Pons (tissue), 1 donor: ENCODE measurements at regions not wholly inside any gene's neighbourhood (a gene's known extent, or its start where the extent isn't known, plus 50 kb on each side); places are given as distances from the start of the nearest gene placed in this dataset.

Experiments
- DNase-seq: peaks from one replicate; pipeline ENCODE4 v3.0.0-alpha.2; 2016; ENCODE audit warnings: low spot score

DNA sequence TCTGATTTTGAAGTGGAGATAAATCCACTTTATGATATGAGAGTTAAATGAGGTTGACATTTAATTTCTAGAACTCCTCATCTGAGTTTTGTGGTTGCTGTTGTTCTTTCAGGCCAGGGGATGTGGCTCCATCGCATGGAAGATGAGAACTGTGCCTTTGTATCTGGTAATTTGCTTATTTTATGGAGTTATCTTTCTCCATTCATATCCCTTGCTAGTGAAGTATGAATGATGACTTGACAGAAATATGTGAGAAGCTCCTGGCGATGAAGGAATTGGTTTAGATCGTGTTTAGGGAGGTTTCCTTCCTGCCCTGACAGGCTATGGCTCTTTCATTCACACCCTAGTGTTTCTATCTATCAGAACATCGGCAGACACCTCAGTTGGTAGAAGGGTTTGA lies 393.7 kb downstream of the ETS1 start:
- no peak for DNase-seq

DNA sequence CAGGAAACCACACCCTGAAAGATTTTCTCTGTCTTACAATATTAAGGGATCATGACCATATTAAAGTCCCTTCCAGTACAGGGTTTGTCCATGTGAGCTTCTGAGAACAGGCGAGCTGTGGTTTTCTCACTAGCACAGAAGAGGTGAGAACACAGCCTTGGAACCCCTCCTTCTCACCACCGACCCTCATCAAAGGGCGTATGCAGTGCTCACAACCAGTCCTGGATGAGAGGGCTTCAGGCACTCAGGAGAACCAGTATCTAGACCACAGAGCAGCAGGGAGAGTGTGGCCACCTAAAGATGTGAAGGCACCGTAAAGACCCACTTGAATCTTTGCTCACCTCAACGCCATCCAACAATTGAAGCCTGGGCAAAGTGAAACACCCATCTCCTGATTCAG lies 397.0 kb downstream of the ETS1 start:
- no peak for DNase-seq

DNA sequence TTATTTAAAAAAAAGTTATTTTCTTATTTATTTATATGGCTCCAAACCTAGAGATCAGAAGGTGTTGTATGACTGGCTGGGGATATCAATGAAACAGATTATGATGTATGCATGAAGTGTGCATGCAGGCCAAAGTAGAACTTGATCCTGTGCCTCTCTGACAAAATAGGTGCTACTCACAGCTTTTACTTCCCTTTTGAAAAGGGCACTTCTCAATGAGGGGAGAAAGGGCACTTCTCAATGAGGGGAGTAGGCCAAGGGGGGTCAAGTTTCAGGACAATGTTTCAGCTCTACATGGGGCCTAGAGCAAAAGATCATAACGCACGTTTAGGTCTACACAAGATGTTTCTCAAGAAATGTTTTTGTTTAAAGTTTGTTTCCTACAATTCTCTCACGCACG lies 397.5 kb downstream of the ETS1 start:
- no peak for DNase-seq

DNA sequence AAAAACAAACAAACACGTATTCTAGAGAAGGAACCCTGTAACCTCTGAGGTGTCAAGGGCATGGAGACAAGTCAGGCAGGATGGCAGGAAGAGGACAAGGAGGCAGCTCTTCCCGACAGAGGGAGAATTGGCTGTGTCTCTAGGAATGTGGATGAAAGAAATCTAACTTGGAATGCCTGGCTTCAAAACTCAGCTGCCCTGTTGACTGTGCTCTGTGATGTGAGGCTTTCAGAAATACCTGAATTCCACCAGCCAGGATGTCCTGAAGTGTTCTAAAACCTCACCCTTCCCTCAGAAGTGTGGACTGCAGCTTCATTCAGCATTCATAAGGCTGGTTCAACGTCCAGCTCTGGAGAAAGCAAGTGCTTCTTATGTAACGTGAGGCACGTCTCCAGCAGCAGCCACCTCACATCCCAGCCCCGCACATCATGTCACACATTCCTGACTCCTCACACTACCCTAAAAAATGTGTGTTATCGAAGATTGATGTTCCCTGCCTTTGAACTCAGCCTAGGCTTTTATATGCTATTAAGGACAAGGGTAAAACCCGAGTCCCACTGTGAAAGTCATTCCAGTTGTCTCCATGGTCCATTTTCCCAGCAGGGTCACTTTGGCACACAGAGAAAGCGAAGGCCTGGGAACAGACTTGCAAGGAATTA lies 398.9 kb downstream of the ETS1 start:
- no peak for DNase-seq

DNA sequence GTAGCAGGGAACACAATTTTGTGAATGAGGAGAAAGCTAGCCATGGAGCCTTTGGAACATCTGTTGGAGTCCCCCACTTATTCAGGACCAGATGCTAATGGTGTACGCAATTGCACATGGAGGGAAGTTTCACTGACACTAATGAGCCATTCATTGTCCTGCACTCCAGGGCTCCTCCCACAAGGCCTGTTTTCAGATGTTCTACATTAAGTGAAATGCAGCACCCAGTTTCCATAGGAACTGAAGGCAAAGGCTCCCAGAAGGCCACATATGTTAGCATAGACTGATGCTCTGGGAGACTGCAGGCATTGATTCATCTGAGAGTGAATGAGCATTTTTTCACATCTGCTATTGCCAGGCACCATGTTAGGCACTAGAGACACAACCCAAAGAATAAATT lies 399.5 kb downstream of the ETS1 start:
- DNase-seq, result no peak

DNA sequence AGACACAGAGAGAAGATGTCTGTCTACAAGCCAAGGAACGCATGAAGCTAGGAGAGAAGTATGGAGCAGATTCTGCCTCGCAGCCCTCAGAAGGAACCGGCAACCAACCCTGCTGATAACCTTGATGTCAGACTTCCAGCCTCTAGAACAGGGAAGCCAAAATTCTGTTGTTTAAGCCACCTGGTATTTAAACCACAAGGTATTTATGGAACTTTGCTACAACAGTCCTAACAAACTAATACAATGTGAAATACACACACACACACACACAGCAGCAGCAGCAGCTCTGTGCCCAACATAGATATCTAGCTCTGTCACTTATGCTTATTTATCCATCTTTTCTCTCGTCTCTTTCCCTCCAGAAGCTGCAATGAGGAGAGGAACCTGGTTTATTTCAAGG lies 400.0 kb downstream of the ETS1 start:
- DNase-seq, result no peak

DNA sequence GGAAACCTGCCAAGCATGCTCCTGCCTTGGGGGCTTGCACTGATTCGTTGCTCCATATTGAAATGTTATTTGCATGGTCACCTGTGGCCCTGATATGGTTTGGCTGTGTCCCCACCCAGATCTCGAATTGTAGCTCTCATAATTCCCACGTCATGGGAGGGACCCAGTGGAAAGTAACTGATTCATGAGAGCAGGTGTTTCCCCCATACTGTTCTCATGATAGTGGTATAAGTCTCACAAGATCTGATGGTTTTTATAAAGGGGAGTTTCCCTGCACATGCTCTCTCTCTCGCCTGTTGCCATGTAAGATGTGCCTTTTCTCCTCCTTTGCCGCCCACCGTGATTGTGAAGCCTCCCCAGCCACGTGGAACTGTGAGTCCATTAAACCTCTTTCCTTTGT lies 402.4 kb downstream of the ETS1 start:
- no peak for DNase-seq

DNA sequence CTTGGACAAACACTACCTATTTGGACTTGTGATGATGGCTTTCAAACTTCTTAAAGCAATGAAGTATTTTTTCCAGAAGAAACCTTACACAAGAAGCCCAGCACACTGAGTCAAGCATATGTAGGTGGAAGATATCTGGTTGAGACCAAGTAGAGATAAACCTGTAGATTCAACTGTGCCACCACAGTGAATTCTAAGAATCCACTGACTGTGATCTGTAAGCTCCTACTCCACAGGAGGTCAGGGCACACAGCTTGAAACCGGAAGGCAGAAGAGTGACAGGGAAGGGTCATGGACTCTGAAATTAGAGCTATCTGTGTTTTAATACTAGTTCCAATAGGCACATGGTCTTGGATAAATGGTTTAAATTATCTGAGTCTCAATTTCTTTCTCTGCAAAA lies 404.5 kb downstream of the ETS1 start:
- no peak for DNase-seq

DNA sequence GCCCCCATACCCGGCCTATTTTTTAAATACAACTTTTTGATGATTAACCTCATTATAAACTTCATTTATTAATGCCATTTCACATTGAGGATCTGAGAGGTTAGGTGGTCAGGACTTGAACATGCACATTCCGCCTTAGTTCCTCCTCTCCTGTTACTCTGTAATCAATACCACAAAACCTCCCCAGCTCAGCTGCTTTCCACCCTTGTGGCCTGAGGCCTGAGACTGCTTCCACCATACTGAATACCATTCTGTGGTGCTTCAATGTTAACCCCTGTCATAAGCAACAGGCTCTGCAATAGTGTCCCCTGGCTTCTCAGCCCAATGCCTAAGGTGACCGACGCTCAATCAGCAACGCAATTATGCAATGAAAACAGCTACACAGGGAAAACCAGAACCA lies 405.4 kb downstream of the ETS1 start:
- DNase-seq, result no peak

DNA sequence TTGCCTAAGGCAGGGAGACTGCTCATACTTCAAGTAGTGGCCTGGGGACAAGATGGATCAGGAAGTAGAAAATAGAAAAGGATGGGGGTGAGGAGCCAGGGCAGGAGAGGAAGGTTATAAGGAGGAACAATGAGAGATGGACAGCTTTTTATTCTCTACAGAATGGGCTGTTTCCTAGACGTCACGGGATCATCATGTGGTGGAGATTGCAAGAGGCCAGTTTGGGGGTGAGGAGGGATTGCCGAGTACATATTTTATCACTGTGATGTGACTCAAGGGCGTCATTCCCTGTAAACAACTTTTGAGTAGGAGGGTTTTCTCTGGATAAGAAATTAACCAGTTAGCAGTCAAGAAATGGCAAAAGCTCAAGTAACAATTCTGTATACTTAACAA lies 406.3 kb downstream of the ETS1 start:
- DNase-seq, result no peak

DNA sequence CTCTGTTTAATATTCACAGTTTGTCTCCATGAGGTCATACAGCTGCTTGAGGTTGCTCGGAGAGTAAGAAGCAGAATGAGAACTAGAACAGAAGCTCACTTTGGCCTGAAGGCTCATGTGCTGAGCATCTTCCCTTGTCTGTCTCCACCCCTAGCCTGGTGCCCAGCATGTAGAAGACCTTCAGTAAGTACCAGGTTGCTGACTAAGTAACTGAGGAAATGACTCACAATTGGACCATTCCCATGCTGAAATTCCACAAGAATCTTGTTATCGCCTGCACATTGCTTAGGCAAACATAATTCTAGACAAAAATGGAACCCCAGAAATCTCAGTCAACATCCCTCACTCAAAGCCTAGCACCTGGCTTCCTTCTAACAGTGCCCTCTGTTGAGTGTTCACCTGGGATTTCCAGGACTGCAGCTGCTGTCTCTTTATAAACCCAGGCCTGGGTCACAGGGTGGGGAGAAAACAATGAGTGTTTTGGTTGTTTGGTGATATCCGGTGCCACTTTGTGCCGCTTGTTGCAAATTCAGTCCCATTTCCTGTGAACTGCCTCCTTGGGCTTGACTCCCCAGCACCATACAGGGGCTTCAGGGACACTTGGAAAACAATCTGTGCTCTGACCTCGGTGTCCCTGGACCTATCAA lies 406.8 kb downstream of the ETS1 start:
- DNase-seq, result no peak

DNA sequence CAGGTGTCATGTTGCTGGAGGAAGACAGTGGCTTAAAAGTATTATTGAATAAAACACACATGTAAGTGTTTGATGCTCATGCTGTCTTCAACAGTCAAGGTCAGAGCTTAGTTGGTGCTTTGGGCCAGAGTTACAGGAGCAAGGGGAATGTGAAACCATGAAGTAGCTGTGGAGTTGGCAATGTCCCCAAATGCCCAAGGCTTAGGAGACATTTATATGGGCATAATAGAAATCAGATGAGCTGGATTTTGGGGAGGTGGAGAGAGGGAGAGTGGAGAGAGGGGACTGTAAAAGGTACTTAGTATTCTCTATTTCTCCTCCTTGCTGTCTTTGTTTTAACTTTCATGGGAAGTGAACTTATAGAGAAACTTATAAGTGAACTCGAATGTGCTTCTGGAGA lies 407.8 kb downstream of the ETS1 start:
- DNase-seq, result no peak

DNA sequence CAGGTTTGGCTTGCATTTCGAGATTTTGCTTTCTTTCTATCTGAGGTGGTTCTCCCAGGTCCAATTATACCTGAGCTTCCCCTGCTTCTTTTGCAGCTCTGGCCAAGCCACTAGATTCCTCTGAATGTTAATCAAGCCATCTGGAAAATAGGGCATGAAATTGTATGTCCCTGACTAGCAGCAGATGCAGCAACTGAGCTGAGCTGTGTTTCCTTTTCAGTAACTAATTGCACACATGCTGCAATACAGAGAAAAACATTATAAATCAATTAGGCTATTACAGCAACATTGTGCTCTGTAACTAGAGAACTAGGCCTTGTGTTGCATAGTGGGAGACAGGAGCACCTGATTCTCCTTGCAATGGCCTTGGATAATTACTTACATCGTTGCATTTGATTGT lies 408.3 kb downstream of the ETS1 start:
- no peak for DNase-seq

DNA sequence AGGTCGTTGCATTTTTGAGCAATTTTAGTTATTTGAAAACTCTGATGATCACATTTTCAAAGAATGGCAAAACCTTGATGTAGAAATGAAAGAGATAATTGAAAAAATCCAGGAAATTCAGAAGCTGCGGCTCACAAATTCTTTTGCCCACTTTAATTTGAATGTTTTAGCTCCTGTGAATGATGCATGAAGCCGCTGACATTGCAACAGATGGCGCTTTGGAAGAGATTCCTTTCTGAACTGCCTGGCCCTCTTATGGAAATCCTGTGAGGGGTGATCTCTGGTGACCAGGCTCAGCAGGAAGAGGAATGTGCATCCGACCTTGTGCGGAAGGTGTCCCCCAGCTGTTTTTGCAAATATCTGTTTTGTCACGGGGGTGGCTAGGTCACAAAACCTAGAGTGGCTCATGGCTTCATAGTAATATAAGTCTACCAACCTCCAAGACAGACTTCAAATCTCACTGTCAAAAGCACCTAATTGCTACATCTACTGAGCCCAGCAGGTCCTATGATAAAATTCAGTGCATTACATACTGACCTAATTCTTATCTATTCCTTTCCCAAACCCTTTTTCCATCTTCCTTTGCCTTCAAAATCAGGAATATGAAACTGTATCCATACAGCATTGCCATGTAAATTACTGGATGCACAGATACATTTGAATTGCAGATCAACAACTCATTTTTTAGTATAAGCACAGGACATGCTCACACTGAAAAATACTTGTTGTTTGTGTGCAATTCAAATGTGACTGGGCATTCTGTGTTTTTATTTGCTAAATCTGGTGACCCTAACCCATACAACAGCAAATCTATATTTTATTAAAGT lies 412.7 kb downstream of the ETS1 start:
- DNase-seq, result no peak

DNA sequence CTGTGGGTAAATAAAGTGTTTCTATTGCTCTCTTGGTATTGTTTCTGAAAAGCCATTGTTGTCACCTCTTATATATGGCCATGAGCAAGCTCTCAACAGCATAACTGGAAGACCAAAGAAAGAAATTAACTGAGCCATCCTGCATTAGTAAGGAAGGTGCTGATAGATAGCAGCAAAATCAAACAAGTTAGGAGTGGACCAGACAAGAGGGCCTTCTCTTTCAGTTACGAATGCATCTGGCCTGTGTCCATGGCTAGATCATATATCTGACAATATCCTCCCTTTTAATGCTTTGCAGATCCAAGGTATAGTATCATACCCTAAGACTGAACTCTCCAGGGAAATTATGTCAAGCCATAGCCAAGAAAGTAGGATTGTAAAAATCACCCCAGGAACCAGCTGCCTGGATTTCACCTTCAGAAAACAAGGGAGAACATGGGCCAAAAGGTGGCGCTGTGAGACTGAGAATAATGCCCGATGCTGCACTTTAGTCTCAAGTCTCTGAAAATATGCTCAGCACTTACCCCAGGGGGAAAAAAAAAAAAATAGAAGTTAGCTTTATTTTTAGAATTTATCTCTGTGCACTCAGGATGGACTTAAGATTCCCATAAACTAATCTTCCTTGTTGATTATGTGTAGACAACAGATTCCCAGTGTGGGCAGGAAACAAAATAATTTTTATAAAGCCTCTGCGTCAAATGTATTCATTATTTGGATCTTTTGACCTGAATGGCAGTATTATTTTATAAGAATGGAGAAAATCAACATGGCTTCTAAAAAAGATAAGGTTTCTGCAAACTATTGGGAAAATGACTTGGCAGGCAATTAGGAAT lies 415.1 kb downstream of the ETS1 start:
- peak; percentile 79 for DNase-seq

DNA sequence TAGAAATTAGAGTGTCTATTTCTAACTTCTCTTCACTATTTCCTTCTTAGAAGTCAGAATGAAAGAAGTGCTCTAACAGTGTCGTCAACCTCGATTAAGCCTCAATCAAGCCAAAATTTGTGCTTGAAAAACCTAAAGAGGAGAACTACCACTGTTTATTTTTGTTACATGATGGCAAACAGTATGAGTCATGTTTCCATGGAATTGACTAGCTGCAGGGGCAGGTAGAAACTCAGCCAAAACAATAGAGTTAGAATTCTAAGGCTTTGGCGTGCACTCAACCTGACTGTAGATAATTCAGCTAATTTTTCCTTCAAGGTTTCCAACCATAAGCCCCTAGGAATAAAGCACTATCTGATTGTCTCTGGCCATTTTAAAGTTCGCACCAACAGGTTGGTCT lies 415.9 kb downstream of the ETS1 start:
- DNase-seq, result no peak

DNA sequence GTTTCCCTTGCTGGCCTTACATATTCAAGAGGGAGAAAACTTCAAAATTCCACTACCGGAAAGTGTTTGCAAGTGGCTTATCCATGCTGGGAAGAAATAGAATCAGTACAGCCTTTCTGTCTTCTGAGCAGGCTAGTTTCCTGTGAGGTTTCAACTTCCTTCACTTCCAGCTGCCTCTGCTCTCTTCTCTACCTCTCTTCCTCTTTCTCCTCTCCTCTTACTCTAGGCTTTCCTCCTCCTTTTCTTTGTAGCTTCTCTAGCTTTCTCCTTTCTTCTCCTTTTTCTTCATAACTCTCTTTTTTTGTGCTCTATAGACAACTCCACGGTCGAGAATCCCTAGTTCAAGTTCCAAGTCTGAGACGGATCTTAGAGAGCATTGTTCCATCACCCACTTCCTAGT lies 421.8 kb downstream of the ETS1 start:
- no peak for DNase-seq

DNA sequence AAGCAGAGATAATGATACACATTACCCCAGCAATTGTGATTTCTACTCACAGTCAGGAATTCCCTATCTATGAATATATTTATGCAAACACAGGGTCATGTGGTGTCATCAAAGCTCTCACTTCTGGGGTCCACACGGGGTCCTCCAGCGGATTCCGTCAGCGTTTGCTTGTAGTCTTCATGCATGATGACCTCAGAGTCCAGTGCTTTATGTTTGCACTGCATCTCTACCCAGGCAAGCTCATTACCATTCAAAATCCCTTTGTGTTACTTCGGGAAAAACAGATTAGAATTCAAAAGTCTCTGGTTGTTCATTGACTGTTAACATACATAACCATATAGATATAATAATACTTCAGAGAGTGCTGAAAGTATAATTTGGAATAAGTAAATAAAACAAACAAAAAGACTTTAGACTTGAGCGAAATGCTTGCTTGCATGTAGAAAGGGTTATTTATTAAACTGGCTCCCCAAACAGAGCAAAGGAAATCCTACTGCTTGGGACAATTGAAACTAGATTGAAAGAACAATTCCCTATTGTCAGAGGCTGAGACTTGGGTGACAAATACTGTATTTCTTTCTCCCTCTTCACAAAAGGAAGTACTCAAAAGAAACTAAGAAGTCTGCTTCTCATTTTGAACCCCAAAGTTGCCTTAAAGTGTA lies 423.1 kb downstream of the ETS1 start:
- peak; percentile 49 for DNase-seq

DNA sequence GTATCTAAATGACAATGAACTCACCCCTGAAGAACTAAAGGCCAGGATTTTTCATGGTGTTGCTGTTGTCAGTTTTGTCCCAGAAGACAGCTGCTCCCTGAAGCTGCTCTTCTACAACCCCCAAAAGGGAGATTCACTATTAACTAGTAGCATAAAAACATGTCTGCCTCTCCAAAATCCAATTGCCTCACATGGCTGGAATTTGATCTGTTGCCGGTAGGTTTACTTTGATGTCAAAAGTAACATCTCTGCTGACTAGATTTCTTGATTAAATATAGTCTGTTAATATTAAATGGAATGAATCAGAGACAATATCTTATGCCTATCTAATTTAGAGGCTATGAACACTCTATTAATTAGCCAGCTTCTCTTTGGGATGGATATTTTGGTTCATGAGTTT lies 425.4 kb downstream of the ETS1 start:
- DNase-seq, result no peak

DNA sequence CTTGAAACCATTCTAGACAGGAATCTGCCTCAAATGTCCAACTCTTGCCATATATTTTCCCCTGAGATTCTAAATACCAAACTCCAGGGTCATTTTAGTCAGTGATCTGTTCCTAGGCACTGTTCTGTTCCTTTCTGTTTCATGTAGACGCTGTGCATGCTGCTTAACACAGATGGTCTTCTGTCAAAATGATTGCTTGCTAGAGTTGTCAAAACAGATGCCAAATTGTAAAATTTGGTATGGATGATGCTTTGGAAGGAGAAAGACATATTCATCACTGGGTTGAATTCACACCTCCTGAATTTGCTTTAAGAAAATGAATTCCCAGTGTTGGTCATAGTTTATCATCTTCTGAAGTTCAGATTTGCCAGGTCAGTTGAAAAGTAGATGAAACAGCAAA lies 425.9 kb downstream of the ETS1 start:
- DNase-seq, result no peak

DNA sequence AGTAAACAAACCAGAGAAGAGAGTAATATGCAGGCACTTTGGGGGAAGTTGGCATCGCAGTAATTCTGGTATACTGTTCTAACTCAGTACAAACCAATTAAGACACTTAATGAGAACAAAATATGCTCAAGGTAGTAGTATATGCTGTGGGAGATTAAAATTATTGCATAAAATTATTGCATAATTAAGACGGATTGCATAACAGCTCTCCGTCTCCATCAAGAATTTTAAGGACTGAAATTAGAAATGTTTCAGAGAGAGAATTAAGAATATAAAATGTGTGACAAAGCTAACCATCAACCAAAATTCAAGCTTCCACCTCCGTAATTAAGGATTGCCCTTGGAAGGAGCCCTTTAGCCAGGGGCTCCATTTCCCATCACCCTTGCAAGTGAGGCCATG lies 428.5 kb downstream of the ETS1 start:
- no peak for DNase-seq
